HS-5 (cell line): ENCODE measurements at regions not wholly inside any gene's neighbourhood (a gene's known extent, or its start where the extent isn't known, plus 50 kb on each side); places are given as distances from the start of the nearest gene placed in this dataset.

Experiments
- DNase-seq: peaks from one replicate; pipeline ENCODE4 v3.0.0-alpha.2; 2012; ENCODE audit warnings: low read depth

- no peak for DNase-seq
Observed at GRCh38 chr13:109859216-109859835, 72.9 kb upstream of the IRS2 start.

DNA sequence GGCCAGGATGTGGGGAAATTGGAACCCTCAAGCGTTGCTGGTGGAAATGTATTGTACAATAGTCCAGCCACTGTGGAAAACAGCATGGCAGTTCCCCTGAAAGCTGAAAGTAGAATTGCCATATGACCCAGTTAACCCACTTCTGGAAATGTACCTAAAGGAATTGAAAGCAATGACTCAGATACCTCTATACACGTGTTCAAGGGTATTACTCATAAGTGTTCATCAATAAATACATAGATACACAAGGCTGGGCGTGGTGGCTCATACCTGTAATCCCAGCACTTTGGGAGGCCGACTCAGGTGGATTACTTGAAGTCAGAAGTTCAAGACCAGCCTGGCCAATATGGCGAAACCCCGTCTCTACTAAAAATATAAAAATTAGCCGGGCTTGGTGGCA is 71.9 kb upstream of the IRS2 start:
- DNase-seq: no peak

DNA sequence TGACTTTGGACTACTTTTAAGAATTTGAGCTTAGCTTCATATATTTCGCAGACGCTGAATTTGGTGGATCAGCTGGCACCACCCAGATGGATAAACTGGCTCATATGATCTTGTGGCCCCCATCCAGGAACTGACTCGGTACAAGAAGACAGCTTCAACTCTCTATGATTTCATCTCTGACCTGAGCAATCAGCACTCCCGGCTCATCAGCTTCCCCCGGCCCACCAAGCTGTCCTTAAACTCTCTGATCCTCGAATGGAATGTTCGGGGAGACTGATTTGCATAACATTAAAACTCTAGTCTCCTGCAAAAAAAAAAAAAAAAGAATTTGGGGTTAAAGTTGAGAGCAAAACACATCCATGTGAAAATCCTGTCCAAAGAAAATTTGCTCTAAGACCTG is 71.4 kb upstream of the IRS2 start:
- DNase-seq: no peak

DNA sequence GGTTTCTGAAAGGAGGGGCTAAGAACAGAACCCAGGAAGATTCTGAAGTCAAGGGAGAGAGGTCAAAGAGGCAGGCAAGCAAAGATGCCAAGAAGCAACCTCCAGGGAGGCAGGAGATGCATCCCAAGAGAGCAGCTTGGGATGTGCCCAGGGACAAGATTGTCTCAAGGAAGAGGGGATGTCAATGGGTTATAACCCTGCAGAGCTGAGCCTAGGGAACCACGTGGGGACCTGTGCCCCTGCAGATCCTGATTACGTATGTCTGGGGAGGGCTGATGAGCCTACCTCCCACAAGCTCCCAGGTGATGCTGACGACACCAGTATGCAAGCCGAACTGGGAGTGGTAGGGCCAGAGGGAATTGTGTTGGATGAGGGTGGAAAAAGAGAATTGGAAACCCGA is 70.9 kb upstream of the IRS2 start:
- no peak for DNase-seq

DNA sequence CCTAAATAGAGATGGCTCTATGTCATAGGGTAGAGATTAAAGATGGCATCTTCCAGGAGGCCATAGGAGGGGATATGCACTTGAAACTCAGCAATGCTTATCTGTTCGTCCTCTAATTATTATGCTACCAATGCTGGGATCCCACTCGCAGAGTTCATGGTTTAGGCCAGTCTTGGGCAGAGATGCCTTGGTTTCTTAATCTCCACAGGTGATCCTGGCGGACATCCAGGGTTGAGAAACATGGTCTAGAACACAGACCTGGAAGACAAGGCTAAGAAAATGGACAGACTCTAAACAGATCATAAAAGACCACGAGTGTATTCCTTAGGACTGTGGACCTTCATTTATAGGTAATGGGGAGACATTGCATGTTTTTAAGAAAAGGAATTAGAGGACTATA is 70.0 kb upstream of the IRS2 start:
- DNase-seq: no peak

- DNase-seq: no peak
Observed at GRCh38 chr13:109853153-109853552, 66.8 kb upstream of the IRS2 start.

DNA sequence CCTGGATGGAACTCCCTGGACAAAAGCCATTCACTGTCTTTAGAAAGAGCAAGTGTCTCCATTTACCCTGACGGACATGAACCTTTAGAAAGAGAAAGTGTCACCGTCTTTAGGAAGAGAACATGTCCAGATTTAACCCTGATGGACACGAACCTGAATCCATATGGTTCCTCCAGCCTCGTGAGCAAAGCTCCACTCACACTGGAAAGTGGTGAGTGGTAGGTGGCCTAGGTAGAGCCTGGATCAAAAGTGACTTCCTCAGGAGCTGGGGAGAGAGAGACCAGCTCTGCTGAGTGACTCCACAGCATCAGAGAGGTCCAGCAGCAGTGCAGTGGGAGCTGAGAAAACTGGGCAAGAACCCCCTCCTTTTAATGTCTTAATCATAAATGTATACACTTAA is 59.8 kb upstream of the IRS2 start:
- no peak for DNase-seq

DNA sequence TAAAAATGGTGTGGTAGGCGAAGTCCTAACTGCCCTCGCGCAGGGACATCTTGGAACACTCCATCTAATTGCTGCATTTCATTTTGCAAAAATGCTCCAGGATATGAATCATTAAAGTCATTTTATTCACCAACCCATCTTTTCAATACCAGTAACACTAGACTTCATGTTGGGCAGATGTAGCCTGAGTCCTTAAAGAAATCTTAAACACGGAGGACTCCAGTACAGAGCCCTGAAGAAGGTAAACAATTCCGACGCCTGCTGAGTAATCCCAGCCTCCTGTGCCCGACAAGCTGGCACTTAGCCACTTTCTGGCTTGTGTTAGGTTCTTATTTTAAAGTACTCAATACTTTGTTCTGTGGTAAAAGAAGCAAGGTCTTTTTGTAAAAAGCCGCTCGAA is 58.0 kb upstream of the IRS2 start:
- DNase-seq: no peak

DNA sequence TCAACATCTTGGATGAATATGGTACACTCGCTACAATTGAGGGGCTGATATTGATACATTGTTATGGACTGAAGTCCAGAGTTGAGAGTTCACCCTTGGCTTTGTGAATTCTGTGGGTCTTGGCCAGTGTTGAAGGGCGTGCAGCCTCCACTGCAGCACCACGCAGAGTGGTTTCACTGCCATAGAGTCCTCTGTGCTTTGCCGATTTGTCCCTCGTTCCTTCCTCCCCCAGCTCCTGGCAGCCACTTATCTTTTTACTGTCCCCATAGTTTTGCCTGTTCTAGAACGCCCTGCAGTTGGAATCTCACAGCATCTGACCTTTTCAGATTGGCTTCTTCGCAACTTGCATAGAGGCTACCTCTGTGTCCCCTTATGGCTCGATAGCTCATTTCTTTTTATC is 57.3 kb upstream of the IRS2 start:
- DNase-seq: no peak

DNA sequence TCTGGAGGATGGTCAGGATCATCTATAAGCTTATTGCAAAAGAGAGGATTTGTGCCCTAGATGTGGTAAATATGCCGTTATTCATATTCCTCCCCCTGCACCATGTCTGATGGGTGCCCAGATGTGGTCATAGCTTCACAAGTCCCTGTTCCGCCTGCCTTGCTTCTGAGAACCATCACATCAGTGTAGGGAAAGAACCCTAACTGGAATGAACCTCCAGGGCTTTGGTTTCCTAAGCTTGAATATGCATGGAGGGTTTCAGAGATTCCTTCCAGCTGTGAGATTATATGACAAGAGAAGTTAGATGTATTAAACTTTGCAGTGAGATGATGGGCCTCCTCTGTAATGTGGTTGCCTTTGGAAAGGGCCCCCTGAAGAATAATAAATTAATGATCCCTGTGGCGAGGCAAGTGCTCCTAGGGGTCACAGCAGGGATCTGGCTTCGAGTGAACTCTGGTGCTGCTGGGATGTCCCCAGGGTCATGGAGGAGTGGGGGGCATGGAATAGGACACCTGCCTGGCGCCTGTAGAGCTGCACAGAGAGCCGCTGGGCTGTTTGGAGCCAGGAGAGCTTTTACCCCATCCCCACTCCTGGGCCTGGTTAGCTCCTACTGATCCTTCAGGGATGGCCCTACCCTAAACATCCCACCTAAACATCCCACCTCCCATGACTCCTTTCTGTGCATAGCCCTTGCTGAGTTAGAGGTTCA is 56.0 kb upstream of the IRS2 start:
- DNase-seq: no peak

- DNase-seq: no peak
Observed at GRCh38 chr13:109840893-109841287, 54.5 kb upstream of the IRS2 start.

DNA sequence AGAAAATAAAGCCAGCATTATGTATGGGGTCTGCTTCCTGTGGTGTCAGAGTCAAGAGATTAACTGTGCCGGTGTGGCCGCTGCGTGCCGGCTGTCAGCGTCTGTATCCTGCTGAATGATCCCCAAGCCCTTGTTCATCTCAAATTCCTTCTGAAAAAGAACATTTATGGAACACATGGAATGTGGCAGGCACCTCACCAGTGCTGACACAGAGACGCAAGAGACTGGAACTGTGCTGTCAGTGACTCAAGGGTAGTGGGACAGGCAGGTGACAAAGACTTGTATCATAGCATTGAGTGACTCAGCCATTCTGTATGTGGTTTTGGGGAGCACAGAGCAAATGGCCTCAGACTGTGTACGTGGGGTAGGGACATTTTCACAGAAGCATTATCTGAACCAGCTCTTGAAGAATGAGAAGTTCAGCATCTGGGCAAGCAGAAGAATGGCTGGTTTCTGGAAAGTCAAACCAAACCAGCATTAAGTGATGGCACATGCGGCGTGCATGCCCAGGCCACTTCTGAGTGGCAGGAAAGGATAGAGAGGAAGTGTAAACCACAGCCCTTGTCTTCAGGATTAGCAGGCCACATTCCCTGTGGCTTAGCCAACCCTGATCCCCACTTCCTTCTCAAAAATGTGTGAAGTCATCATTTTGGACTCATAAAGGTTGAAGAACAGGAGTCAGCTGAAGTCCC is 54.0 kb upstream of the IRS2 start:
- DNase-seq: peak; percentile 47

DNA sequence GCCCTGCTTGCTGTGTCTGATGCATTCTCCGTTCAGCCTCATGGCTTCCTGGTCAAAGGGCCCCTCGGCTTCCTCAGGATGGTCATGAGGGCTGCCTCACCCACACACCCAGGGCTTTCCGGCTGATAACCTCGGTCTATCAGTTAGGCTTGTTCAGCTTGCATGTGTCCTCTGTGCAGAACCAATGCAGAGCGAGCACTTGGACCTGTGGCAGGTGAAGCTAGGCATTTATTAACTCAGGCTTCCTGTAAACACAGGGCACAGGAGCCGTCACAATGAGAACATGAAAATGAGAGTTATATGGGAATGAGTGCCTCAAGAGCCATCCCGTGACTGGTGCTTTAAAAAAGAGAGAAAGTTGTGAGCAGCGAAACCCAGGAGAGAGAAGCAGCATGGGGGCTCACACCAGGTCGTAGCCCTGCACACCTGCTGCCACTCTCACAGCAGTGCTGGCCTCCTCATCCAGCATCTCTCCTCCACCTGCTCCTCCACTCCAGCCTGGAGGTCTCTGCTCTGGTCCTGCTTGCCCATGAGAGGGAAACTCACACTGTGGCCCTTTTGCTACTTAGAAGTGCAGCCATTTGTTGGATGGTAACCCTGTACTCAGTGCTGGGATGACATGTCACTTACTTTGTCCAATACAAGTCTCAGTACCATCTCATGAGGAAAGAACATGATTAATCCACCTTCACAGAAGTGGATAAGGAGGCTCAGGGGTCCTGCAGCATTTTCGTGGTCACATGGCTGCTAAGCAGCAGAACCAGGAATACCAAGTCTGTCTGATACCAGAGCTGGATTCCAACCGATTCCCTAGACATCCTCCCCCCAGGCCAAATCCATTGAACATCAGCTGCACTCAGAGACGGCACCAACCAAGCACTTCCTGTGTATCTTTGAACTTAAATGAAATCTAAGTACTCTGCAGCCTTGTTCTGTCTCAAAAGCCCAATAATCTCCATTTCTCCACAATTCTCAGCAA is 50.5 kb upstream of the IRS2 start:
- DNase-seq: no peak
